ENCODE measurements at regions not wholly inside any gene's neighbourhood (a gene's known extent, or its start where the extent isn't known, plus 50 kb on each side); places are given as distances from the start of the nearest gene placed in this dataset.

GRCh38 chr9:87247097-87247496 is 250.6 kb upstream of the DAPK1 start:
- DNase-seq (ENCODE audit: low spot score) = no peak

GRCh38 chr9:87249029-87249428 is 248.6 kb upstream of the DAPK1 start:
- no peak for DNase-seq (ENCODE audit: low spot score)

- DNase-seq (ENCODE audit: low spot score) = no peak
These were observed 247.5 kb upstream of the DAPK1 start for GRCh38 chr9:87250205-87250604.

DNA sequence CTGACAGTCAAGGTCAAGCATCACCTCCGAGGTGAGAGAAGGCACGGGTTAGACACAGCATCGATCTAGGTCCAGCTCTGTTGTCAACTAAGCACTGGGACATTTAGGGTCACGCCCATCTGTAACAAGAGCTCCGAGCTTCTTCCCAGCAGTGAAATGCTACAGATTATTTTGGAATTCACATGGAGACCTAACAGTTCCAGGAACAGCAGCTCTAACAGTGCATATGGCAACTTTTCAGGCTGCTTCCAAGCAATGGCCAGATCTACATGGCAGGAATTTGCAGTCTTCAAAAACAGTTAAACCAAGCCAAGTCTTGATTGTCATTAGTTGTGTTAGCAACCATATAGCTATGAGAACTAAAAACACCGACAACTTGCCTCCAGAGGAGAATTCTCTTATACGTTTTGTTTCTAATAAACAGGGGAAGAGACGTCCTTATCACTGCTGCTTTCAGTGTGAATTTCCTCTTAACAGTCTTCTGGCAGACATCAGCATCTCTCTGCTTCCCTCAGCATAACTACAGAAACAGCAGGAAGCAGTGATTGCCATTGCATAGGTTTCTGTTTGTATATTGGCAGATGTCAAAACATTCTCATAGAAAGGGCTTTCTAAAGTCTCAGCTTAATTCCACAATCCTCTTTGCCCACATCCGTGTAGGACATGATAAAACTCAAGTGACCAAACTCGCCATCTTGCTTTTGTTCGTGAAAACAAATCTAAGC is 242.1 kb upstream of the DAPK1 start:
- no peak for DNase-seq (ENCODE audit: low spot score)

- DNase-seq (ENCODE audit: low spot score) = no peak
These were observed 240.7 kb upstream of the DAPK1 start for GRCh38 chr9:87256973-87257372.

- DNase-seq (ENCODE audit: low spot score) = no peak
These were observed 237.8 kb upstream of the DAPK1 start for GRCh38 chr9:87259543-87260518.

DNA sequence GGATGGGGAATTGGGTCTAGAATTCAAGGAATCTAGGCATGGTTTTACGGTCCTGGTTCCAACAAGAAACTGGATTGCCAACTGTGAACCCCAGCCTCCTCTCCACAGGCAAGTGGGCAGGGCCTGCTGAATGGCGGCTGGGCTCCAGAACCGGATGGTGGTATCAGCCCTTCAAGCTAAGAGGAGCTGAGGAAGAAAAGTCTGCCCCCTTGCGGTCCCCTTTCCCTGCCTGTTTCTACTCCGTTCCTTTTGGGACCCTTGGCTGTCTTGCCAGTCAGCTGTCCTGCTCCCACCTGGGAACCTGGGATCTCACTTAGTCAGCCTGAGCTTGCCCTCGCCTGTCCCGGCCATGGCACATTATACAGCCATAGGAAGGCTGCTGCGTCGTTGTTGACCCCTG is 234.4 kb upstream of the DAPK1 start:
- no peak for DNase-seq (ENCODE audit: low spot score)

DNA sequence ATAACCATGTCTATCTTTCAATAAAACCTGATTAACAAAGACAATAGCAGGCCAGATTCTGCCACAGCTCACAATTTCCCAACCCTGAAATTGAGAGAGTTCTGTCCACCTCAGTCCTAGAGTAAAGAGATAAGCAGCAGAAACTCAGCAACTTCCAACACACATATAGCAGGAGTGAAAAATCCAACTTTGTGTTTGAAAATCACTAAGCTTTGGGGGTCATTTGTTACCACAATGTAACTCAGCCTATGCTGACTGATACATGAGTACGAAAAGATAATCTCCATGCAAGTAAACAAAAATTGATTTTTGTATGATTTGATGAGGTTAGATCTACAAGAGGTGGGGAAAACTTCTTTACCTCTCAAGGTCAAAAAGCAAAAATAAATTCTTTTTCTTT is 231.0 kb upstream of the DAPK1 start:
- DNase-seq (ENCODE audit: low spot score) = no peak

DNA sequence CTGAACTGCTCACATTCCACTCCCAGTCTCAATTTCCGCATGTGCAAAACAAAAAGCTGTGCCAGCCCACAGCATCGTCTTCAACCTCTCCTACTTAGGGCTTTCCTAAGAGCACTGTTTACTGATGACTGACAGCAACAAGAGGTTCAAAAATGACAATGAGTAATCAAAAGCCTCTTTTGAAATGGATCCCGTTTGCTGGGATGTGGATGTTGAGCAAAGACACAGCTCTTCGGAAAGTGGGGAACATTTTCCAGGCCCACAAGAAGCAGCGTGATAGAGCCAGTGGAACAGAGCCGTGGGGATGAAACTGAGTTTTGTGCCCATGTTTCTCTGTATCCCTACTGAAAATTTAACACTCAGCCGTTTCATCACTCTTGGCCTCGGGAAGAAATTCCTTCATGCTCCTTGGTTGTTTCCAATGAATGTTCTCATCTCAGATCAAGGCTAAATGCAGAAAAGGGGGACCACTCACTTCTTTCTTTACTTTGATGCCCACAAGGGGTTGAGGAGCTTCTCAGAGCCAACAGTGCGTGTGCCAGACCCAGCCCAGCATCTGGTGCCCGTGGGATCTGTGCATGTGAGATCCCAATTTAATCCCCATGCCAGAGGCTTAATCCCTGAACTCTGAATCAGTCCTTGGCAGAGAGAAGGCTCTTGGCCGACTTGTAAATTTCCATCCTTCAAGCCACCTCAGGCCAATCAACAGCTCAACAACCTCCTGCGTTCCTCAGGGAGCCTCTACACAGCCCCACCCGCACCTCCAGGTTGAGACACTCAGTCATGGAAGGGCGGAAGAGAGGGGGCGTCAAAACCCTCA is 230.2 kb upstream of the DAPK1 start:
- no peak for DNase-seq (ENCODE audit: low spot score)

DNA sequence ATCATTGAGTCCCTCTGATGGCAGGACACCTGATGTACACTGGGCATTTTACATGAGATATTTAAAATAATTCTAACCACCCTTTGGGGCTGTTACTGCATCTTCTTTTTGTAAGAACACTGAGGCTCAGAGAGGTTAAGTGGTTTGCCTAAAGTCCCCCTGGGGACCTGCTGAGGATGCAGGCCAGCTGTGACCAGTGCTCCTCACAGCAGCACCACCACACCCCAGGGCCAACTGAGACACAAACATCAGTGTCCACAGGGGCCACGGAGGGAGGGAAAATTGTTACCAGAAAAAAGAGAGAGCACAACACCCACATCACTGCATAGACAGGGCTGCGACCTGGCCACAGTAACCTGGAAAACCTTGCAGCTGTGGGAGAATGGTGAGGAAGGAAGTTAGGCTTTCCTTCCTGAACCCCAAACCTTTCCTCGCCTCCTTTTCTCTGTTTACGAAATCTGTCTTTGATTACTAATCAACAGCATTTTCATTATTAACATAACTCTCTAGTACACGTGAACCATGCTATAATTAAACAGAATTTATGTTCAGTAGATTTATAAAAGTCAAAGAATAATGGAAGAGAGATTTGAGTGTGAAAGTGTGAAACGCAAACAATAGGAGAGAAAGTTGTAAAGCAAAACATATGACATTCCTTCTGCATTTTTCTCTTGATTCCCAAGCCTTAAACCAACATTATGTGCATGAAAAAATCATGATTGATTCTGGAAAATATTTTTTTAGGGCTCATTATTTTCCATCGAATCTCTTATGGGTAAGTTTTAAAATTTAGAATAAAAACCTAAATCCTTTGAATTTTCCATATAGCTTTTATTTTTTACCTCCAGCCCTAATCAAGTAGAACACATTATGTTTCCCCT is 228.1 kb upstream of the DAPK1 start:
- DNase-seq (ENCODE audit: low spot score) = no peak

DNA sequence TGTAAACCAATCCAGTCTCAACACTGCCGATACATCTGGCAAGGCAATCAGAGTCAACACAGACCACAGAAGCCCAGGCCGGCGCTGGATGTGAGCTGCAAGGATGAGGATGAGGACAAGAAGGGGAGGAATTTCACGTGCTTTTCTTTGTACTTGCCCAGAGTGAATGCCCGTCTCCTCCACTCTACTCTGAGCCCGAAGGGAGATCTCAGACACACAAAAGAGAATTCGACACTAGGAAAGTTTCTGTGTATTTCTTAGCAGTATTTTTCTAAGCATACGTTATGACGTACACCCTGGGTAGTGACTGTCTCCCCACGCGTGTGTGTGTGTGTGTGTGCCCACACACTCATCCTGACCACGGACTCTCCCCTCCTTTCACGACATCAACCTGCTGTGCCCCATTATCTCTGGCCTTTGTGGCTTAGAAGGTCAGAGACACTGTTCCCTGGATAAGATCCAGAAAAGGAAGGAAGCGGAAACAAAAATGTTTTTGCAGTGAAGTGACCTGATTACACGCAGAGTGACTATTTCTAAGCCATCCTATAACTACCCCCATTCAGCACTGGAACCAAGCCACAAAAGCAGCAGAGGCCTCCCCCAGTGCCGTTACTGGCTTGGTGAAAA is 227.3 kb upstream of the DAPK1 start:
- DNase-seq (ENCODE audit: low spot score) = no peak

DNA sequence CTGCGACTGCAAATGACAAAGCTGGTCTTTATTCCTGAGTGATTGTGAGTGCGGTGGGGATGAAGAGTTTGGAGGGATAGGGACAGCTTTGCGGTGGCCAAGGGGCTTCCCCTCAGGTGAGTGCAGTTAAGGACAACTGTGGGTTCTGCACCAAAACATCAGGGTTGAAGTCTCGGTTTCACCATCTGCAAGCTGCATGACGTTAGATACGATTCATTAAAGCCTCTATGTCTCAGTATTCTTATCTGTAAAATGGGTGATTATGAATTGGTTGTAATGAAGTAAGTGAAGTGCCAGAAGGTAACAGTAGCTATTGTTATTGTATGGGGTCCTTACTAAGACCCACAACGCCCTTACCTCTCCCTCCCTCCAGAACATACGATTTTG is 226.8 kb upstream of the DAPK1 start:
- no peak for DNase-seq (ENCODE audit: low spot score)

DNA sequence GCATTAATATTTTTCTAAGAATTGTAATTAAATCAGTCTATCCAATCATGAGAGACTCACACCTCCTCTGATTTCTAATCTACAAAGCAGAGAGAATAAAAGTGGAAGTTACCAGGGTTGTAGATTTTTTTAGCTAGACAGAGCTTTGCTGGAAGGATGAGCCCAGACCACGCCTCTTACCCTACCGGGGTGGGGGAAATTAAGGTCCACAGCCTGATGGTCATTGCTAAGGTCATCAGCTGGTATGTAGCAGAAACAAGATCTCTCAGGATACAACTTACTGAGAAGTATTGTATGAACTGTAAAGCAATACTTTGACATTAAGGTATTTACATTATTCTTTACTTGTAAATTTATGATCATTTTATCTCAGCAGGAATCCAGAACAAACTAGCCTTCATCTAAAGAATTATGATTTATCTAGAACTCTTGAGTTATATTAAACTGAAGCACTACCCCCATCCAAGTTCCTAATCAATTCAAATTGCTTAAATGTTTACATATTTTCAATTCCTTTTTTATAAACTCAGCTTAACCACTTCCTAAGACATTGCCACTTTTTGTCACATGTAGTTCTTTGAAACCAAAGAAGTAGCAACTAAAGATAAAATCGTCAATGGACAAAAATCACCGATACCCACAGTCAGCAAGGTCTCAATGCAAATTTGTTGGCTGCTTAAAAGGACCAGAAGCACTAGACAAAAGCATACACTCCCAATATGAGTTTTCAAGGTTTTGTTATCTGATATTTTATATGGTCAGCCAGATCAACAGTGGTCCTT is 225.8 kb upstream of the DAPK1 start:
- DNase-seq (ENCODE audit: low spot score) = no peak

DNA sequence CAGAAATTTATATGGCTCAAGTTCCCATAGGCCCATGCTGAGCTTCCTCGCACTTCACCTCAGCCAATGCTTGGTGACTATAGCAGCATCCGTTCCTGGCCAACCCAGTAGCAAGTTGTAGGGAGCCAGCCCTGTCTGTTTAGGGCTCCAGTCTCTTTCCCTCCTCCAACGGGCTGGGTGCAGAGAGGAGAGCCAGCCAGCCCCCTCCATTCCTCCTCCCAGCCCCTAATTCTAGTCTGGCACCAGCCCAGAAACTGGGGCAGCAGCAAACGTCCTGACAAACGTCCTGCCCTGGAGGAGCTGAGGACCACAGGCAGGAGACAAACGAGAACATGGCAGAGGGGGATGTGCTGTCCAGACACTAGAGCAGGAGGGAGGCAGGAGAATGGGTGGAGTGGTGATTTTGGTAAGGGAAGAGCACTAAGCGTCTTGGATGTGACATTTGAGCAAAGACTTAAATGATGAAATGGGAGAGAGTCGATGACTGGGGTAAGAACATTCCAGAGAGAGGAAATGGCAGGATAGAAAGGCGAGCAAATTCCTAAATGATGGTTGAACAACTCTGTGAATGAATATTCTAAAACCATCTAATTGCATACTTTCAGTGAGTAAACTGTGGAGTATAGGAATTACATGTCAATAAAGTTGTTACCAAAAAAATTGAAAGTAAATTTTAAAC is 222.5 kb upstream of the DAPK1 start:
- DNase-seq (ENCODE audit: low spot score) = no peak

GRCh38 chr9:87276327-87276841 is 221.3 kb upstream of the DAPK1 start:
- DNase-seq (ENCODE audit: low spot score) = no peak

DNA sequence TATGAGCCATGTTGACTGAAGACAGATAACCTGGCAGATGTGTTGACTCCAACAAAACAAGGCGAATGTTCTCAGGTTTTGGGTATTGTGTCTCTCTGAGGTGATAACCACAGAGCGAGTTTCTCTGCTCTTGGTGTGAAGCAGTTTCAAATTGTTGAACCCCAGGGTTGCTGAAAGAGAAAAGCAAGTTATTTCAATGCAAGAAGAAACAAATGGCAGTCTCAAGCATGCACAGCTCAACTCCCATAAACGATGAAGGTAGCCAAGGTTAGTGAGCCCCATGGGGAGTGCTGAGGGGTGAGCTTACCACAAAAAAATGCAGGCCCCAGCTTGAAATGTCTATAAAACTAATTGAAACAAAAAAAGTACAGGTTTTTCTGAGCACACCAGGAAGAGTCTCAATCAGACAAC is 220.8 kb upstream of the DAPK1 start:
- no peak for DNase-seq (ENCODE audit: low spot score)

DNA sequence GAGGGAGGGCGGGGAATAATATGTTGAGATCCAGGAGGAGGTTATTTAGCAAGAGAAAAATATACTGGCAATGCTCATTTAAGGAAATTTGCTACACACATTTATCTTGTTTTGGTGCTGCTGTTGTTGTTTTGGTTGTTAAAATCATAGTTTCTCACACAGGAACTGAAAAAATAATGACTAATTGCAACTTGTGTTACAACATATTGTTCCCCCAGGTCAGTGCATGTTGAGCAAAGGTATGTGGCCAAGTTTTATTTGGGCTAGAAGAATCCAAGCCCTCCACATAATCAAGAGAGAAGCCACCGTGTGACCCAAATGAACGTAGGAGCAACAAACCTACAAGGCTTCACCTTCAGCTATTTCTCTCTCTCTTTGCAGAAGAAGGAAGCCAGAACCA is 220.3 kb upstream of the DAPK1 start:
- DNase-seq (ENCODE audit: low spot score) = no peak

GRCh38 chr9:87278971-87279733 is 218.5 kb upstream of the DAPK1 start:
- no peak for DNase-seq (ENCODE audit: low spot score)

- DNase-seq (ENCODE audit: low spot score) = no peak
These were observed 217.2 kb upstream of the DAPK1 start for GRCh38 chr9:87280421-87280820.
